NCI-H69 (cell line): ENCODE measurements at regions not wholly inside any gene's neighbourhood (a gene's known extent, or its start where the extent isn't known, plus 50 kb on each side); places are given as distances from the start of the nearest gene placed in this dataset.
"Not testable (repeated sequence)": the region's sequence is repeated elsewhere in the genome, so short reads cannot be mapped to it uniquely, and the experiment has no call there.

Experiments
- DNase-seq: peaks from one replicate; lab custom pipeline; 2025; lab: John Stamatoyannopoulos, UW

DNA sequence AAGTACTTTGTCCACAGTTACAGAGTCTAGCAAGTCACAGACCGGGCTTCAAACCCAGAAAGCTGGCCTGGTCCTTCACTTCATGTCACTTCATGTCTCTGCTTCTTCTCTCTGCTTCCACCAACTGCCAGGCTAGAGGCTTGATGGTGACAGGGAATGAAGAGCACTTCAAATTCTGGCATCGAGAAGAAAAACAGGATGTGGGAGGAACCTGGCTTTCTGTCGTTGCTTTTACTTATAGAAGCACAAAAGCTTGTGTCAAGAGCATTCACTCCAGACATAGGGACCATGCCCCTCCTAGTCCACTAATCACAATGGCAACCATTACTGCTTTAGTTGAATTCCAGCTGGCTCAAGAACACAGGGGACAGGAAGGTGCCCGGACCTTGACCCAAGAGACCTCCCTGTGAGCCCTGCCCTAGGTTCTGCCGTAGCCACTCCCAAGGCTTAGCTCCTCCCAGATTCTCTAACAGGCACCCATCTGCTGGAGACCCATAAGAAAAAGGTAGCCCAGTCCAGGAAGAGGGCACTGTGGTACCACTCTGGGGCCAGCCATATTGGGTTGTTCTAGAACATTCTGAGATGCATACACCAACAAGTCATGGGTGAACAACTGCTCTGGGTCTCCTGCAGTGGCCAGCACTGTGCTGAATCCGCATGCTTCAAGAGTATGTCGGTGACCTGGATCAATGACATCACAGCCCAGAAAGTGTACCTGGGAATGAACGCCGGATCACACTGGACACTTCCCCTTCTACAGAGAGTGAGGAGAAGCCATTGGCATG, 181.8 kb downstream of the C16orf95 start:
- DNase-seq, result no peak

DNA sequence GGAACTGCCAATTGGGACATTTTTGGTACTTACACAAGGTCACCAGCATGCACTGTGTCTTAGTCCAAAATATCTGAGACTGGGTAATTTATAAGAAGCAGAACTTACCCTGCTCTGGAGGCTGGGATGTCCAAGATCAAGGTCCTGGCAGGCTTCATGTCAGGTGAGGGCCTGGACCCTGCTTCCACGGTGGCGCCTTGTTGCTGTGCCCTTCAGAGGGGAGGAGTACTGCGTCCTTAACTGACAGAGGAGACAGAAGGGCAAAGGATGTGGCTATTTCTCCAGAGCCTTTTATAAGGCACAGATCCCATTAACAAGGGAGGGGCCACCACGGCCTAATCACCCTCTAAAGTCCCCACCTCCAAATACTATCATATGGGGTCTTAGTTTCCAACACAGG, 178.9 kb downstream of the C16orf95 start:
- no peak for DNase-seq

- DNase-seq, result no peak
These were observed 178.4 kb downstream of the C16orf95 start for GRCh38 chr16:87138738-87139267.

DNA sequence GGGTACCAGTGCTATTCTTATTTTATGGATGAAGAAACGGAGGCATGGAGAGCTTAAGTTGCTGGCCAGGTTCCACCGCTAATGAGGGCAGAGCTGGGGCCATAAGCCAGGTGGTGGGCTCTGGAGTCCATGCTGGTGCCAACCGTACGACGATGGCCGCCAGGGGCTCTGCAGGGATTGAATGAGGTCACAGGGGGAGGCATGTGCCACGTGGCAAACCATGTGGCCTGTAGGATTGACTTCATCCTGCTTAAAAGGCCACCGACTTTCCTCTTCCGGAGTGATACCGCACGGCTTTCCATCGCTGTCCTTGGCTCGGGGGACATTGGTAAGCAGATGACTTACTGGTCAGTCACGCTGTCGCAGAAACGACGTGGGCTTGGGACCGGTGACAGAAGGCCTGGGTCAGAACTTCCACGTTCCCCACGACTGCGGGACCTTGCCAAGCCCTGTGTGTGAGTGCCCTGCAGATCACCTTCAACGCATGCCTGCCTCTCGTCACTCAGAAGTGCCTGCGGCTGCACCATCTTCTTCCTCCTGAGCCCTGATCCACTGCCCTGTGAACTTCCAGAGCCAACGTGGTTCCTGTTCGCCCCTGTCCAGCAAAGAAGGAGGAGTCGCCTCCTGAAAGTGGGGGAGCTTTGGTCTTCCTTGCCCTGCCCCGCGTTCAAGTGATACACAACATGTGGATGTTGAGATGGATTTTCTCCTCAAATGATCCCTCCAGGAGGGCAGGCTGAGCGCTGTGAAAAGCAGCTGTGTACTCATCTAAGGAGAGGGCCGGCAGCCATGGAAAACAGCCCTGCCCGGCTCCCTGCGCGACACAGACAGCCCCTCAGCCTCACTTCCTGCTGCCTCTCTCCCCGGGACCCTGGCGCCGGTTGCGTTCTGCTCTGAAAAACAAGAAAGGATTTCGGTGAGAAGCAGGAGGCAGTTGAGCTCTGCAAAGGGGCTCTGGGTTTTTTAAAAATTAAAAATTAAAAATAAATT, 176.7 kb downstream of the C16orf95 start:
- no peak for DNase-seq

DNA sequence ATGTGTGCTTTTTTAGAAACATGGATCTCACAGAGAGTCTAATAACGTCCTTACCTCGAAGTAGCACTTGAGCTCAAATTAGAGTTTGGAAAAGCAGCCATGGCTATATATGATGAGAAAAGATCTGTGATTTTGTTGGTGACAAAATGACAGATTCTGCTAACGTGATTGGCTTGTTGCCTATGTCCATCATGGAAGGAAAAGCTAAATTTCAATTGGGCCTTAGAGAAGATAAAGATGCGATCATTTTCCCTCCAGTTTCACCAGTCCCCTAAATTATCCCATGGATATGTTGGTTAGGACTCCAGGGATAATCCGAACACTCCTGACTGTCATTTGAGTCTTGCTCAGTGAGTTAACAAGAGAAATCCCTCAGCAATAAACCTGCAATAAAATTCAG, 175.8 kb downstream of the C16orf95 start:
- no peak for DNase-seq

GRCh38 chr16:87143661-87144121, 173.5 kb downstream of the C16orf95 start:
- no peak for DNase-seq

GRCh38 chr16:87144232-87144631, 173.0 kb downstream of the C16orf95 start:
- no peak for DNase-seq

- no peak for DNase-seq
These were observed 171.7 kb downstream of the C16orf95 start for GRCh38 chr16:87145181-87146176.

DNA sequence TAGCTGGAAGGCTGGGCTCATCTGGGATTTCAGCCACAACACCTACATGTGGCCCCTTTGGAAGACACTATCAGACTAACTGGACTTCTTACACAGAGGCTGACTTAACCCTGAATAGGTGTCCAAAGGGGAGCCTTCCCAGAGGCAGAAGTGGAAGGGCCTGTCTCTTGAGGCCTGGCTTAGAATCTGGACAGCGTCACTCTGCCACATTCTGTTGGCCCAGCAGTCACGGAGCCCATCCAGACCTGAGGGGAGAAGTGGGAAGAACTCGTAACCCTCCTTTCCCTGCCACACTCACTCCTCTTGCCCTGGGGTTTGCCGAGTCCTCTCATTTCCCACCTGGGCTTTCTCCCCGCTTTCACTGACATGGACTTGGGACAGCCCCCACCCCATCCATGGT, 170.5 kb downstream of the C16orf95 start:
- DNase-seq, result no peak

DNA sequence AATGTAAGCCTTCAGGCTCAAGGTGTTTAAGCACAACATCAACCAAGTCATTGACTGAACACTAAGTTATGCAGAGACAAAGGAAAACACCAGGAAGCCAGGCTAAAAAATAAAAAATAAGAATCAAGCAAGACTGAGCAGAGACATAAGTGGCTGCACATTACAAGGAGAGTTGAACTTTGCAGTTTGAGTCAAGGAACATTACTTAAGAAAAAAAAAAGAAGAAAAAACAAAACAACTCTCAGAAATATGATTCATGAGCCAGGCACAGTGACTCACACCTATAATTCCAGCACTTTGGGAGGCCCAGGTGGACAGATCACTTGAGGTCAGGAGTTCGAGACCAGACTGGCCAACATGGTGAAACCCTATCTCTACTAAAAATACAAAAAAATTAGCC, 168.1 kb downstream of the C16orf95 start:
- DNase-seq, result no peak

DNA sequence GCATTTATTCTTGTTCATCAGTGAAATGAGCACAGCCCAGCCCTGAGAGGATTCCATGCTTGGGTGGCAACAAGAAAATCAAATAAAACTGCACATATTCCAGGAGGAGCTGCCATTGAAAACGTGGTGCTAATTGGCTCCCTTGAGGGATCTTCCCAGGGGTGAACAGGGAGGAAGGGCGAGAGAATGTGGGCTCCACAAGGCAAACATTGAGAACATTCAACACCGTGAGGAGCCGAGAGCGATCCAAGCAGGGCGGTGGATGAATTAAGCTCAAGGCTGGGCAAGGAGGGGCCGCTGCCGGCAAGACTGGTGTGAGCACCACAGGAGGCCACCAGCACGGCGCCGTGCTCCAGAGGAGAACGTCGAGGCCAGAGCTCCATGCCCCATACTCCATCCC, 166.9 kb downstream of the C16orf95 start:
- no peak for DNase-seq

- DNase-seq, result no peak
These were observed 166.4 kb downstream of the C16orf95 start for GRCh38 chr16:87150681-87151280.

DNA sequence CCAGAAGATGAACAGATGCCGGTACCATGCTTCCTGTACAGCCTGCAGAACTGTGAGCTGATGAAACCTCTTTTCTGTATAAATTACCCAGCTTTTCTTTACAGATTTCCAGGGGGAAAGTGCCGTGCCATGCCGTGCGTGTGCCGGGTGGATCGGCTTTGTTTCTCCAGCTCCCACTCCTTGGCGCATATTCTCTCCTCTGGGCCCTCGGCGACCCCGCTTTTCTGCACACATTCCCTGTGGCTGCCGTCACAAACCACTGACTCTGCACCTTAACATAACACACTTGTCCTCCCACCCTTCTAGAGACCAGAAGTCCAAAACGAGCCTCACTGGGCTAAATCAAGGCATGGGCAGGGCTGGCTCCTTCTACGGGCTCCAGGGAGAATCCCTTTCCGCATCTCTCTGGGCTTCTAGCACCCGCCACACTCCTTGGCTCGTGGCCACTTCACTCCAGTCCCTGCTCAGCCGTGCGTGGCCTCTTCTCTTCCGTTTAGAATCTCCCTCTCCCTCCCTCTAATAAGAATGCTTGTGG, 164.9 kb downstream of the C16orf95 start:
- no peak for DNase-seq

- DNase-seq, result no peak
These were observed 163.9 kb downstream of the C16orf95 start for GRCh38 chr16:87153326-87153725.

- DNase-seq, result not testable (repeated sequence)
These were observed 161.9 kb downstream of the C16orf95 start for GRCh38 chr16:87155315-87155714.

- DNase-seq, result no peak
These were observed 161.0 kb downstream of the C16orf95 start for GRCh38 chr16:87156195-87156594.

GRCh38 chr16:87160234-87160636, 157.0 kb downstream of the C16orf95 start:
- DNase-seq, result no peak

DNA sequence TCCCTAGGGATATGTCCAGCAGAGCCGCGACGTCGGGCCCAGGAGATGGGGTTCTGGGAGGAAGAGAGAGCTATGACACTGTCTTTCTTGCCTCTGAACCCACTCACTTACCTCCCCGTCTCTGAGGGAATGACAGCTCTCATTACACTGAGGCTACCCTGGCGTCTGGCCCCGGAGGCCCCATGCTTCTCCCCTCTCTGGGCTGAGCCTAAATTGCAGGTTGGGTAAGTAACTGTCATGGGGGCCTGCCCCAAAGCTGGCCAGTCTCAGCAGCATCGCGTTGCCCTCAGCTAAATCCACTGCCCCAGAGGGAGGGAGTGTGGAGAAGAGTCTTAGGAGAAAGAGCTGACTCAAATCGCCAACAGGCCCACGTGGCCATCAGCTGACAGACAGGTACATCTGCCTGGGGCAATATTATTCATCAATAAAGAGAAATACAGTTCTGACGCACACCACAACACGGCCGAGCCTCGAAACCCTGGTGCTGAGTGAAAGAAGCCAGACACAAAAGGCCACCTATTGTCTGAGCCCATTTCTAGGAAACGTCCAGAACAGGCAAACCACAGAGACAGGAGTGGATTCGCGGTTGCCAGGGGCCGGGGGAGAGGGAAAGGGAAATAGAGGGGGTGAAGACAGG, 156.4 kb downstream of the C16orf95 start:
- no peak for DNase-seq

DNA sequence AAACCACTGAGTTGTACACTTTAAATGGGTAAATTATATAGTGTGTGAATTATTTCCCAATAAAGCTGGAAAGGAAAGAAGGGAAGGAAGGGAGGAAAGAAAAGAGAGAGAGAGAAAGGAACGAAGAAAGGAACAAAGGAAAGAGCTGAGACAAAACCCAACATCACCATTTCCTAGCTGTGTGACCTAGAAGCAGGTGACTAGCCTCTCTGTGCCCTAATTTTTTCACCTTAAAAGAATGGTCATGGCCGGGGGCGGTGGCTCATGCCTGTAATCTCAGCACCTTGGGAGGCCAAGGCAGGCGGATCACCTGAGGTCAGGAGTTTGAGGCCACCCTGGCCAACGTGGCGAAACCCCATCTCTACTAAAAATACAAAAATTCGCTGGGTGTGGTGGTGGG, 155.8 kb downstream of the C16orf95 start:
- DNase-seq, result not testable (repeated sequence)
